ENCODE measurements at regions not wholly inside any gene's neighbourhood (a gene's known extent, or its start where the extent isn't known, plus 50 kb on each side); places are given as distances from the start of the nearest gene placed in this dataset.

DNA sequence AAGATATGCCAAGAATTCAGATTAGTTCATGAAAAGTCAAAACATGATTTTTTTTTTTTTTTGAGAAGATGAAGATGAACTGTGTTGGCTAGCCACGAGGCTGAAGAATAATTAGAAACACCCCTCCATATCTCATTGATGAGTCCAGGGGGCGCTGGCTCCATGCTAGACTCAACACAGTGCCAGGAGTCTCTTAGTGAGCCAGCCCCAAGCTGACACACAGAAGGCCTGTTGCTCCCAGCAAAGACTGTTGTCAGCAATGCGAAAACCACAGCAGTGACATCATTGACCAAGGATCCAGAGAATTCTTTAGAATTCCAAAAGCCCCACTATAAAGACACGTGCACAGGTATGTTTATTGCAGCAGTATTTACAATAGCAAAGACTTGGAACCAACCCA, 185.2 kb downstream of the ANXA2 start:
- TF ChIP-seq, protein P1, sequence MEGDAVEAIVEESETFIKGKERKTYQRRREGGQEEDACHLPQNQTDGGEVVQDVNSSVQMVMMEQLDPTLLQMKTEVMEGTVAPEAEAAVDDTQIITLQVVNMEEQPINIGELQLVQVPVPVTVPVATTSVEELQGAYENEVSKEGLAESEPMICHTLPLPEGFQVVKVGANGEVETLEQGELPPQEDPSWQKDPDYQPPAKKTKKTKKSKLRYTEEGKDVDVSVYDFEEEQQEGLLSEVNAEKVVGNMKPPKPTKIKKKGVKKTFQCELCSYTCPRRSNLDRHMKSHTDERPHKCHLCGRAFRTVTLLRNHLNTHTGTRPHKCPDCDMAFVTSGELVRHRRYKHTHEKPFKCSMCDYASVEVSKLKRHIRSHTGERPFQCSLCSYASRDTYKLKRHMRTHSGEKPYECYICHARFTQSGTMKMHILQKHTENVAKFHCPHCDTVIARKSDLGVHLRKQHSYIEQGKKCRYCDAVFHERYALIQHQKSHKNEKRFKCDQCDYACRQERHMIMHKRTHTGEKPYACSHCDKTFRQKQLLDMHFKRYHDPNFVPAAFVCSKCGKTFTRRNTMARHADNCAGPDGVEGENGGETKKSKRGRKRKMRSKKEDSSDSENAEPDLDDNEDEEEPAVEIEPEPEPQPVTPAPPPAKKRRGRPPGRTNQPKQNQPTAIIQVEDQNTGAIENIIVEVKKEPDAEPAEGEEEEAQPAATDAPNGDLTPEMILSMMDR (IDR thresholded peaks at IDR 0.05; ENCODE audit: unreplicated experiment): no peak
- H3K27ac Mint-ChIP-seq: no peak overlapping the region
- H3K9me3 Mint-ChIP-seq: peaks cover 9% of the 10 kb centered on the region
- no peaks in the 10 kb centered on the region for H3K36me3 Mint-ChIP-seq
- peaks cover 50% of the 10 kb centered on the region for H3K27me3 Mint-ChIP-seq (ENCODE audit: low read depth)
- no peak overlapping the region for H3K4me3 Mint-ChIP-seq
- DNase-seq (ENCODE audit: low spot score in 2 of 2, unreplicated experiment in 2 of 2): no peak
- no peaks in the 10 kb centered on the region for H3K4me1 Mint-ChIP-seq

DNA sequence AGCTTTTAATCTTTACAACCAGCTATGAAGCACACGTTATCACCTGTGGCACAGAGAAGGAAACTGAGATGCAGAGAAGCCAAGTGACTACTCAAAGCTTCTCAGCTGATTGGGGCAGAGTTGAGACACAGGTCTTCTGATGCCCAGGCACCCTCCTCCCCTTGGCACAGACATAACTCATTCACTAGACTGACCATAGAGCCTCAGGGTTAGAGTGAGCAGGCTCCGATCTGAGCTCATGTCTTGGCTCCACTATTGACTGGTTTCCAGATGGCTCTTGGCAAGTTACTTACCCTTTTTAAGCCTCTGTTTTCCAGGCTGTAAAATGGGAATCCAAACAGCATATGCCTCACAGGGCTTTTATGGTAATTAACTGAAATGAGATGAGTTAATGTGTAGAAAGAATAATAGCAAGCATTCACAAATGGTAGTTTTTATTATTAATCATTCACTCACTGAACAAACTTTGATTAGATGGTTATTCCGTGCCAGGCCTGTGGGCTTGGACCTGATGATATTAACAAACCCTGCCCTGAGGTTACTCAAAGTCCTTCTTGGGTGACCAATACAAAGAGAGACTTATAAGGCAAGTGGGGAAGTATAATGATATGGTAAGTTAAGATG, 184.3 kb downstream of the ANXA2 start:
- H3K27ac Mint-ChIP-seq: no peak overlapping the region
- TF ChIP-seq, protein P1 (IDR thresholded peaks at IDR 0.05; ENCODE audit: unreplicated experiment): no peak
- H3K36me3 Mint-ChIP-seq: no peaks in the 10 kb centered on the region
- H3K27me3 Mint-ChIP-seq (ENCODE audit: low read depth): peaks cover 49% of the 10 kb centered on the region
- no peak for DNase-seq (ENCODE audit: low spot score in 2 of 2, unreplicated experiment in 2 of 2)
- no peaks in the 10 kb centered on the region for H3K4me1 Mint-ChIP-seq
- no peak overlapping the region for H3K4me3 Mint-ChIP-seq
- peaks cover 9% of the 10 kb centered on the region for H3K9me3 Mint-ChIP-seq

DNA sequence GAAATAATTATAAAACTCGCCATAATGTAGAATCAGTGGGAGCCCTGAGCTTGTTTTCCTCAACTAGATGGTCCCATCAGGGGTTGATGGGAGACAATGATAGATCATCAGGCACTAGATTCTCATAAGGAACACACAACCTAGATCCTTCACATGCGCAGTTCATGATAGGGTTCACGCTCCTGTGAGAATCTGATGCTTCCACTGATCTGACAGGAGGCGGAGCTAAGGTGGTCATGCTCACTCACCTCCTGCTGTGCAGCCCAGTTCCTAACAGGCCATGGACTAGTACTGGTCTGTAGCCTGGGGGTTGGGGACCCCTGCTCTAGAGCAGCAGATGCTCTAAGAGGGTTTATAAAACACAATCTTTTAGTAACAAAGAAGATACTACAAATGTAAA, 183.6 kb downstream of the ANXA2 start:
- Mint-ChIP-seq H3K36me3 (no peaks in the 10 kb centered on the region), H3K27me3 (ENCODE audit: low read depth) (peaks cover 51% of the 10 kb centered on the region), H3K4me1 (no peaks in the 10 kb centered on the region), H3K27ac (no peak overlapping the region), H3K4me3 (no peak overlapping the region), H3K9me3 (peaks cover 9% of the 10 kb centered on the region)
- no peak for DNase-seq (ENCODE audit: low spot score in 2 of 2, unreplicated experiment in 2 of 2)
- TF ChIP-seq, protein P1 (IDR thresholded peaks at IDR 0.05; ENCODE audit: unreplicated experiment): no peak

DNA sequence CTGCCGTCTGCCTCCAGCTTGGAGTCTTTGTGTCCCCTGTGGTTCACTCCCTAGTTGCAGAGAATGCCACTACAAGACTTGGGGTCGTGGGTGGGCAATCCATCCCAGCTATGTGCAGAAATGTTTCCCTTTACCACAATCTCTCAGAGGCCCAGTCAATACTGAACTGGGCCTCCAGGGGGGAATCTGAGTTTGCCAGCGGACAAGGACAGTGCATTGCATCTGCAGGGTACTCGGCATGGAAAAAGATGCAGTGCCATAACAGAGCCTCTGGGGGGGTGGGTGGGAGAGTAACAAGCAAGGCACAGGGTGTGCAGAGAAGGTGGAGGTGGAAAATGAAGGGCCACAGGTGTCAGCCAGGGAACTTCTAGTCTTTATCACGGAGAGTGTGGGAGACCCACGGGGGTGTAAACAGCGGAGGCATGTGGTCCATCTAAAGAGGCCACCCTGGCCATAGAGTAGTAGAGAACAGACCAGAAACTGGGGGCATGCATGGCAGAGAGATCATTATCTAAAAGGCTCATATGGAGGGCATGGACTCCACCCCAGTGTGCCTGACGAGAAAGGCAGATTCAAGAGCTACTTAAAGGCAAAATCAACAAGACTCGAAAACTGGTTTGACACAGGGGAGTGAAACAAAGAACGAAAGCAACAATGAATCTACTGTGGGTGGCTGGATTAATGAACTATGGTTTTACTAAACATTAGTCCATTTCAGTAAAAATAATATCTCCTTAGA, 182.4 kb downstream of the ANXA2 start:
- H3K27ac Mint-ChIP-seq: no peak overlapping the region
- H3K27me3 Mint-ChIP-seq (ENCODE audit: low read depth): peaks cover 55% of the 10 kb centered on the region
- DNase-seq (ENCODE audit: low spot score in 2 of 2, unreplicated experiment in 2 of 2): no peak
- H3K4me3 Mint-ChIP-seq: no peak overlapping the region
- peaks cover 9% of the 10 kb centered on the region for H3K9me3 Mint-ChIP-seq
- no peaks in the 10 kb centered on the region for H3K36me3 Mint-ChIP-seq
- no peaks in the 10 kb centered on the region for H3K4me1 Mint-ChIP-seq
- TF ChIP-seq, protein P1 (IDR thresholded peaks at IDR 0.05; ENCODE audit: unreplicated experiment): peak; percentile 15

DNA sequence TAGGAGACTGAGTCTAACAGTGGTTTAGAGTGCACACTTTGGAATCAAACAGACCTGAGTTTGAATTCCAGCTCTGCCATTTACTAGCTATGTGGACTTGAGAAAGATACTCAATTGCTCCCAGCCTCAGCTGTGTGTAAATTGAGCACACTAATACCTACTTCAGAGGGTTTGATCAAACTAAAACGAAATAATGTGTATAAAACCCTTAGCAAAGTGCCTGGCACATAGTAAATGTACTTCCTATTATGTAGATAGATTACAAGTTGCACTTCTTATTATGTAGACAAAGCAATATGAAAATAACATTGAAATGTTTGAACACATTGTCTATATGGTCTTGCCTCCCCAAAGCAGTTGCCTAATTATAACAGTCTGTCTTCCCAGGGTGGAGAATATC, 180.6 kb downstream of the ANXA2 start:
- DNase-seq (ENCODE audit: low spot score in 2 of 2, unreplicated experiment in 2 of 2): no peak
- Mint-ChIP-seq H3K27ac (no peak overlapping the region), H3K27me3 (ENCODE audit: low read depth) (peaks cover 57% of the 10 kb centered on the region), H3K4me3 (no peak overlapping the region), H3K36me3 (no peaks in the 10 kb centered on the region), H3K9me3 (peaks cover 8% of the 10 kb centered on the region), H3K4me1 (no peaks in the 10 kb centered on the region)
- TF ChIP-seq, protein P1 (IDR thresholded peaks at IDR 0.05; ENCODE audit: unreplicated experiment): no peak
